Activated CD8-positive, alpha-beta memory T cell treated with anti-CD3 and anti-CD28 coated beads, Interleukin-2, amount 50 U/mL, for 24 hours (primary cell): ENCODE measurements at regions not wholly inside any gene's neighbourhood (a gene's known extent, or its start where the extent isn't known, plus 50 kb on each side); places are given as distances from the start of the nearest gene placed in this dataset.

Experiments used
- DNase-seq: peaks from one replicate; pipeline ENCODE4 v3.0.0-alpha.2; 2020; ENCODE audit errors: extremely low read depth

- DNase-seq = no peak
Observed at GRCh38 chr14:71632440-71632946, 299.7 kb upstream of the RGS6 start.

GRCh38 chr14:71636076-71636475 lies 296.2 kb upstream of the RGS6 start:
- DNase-seq = no peak

GRCh38 chr14:71636820-71637471 lies 295.3 kb upstream of the RGS6 start:
- DNase-seq = no peak

- DNase-seq = no peak
Observed at GRCh38 chr14:71638523-71639196, 293.6 kb upstream of the RGS6 start.

- no peak for DNase-seq
Observed at GRCh38 chr14:71642715-71643114, 289.5 kb upstream of the RGS6 start.

GRCh38 chr14:71645656-71646055 lies 286.6 kb upstream of the RGS6 start:
- DNase-seq = no peak

GRCh38 chr14:71646518-71646917 lies 285.7 kb upstream of the RGS6 start:
- DNase-seq = no peak

- no peak for DNase-seq
Observed at GRCh38 chr14:71647086-71647784, 285.0 kb upstream of the RGS6 start.

- no peak for DNase-seq
Observed at GRCh38 chr14:71648725-71649124, 283.5 kb upstream of the RGS6 start.

GRCh38 chr14:71650187-71650755 lies 282.0 kb upstream of the RGS6 start:
- DNase-seq = no peak

- no peak for DNase-seq
Observed at GRCh38 chr14:71651228-71651627, 281.0 kb upstream of the RGS6 start.

GRCh38 chr14:71652368-71652767 lies 279.9 kb upstream of the RGS6 start:
- DNase-seq = no peak

- no peak for DNase-seq
Observed at GRCh38 chr14:71654810-71655209, 277.4 kb upstream of the RGS6 start.

- DNase-seq = no peak
Observed at GRCh38 chr14:71658261-71658860, 273.9 kb upstream of the RGS6 start.

GRCh38 chr14:71659159-71659558 lies 273.1 kb upstream of the RGS6 start:
- DNase-seq = no peak

- no peak for DNase-seq
Observed at GRCh38 chr14:71661441-71661840, 270.8 kb upstream of the RGS6 start.

- DNase-seq = no peak
Observed at GRCh38 chr14:71662291-71662790, 269.9 kb upstream of the RGS6 start.

- no peak for DNase-seq
Observed at GRCh38 chr14:71665157-71665556, 267.1 kb upstream of the RGS6 start.

- DNase-seq = no peak
Observed at GRCh38 chr14:71665781-71666180, 266.4 kb upstream of the RGS6 start.

- DNase-seq = no peak
Observed at GRCh38 chr14:71666571-71667145, 265.6 kb upstream of the RGS6 start.

- DNase-seq = no peak
Observed at GRCh38 chr14:71668186-71668912, 263.9 kb upstream of the RGS6 start.
